ENCODE measurements at regions not wholly inside any gene's neighbourhood (a gene's known extent, or its start where the extent isn't known, plus 50 kb on each side); places are given as distances from the start of the nearest gene placed in this dataset.

- peak overlapping the region; percentile 96; the same call in 1 of the 2 replicates for H3K27ac ChIP-seq
- TF ChIP-seq CTCF (conservative IDR thresholded peaks at IDR 0.05) = no peak
Observed at GRCh38 chr9:113652355-113653152, 189.0 kb downstream of the RGS3 start.

GRCh38 chr9:113653746-113654604, 190.4 kb downstream of the RGS3 start:
- no peak overlapping the region for H3K27ac ChIP-seq
- no peak for TF ChIP-seq CTCF (conservative IDR thresholded peaks at IDR 0.05)

GRCh38 chr9:113654605-113655428, 191.3 kb downstream of the RGS3 start:
- H3K27ac ChIP-seq = peak overlapping the region; percentile 19; the same call in 1 of the 2 replicates
- no peak for TF ChIP-seq CTCF (conservative IDR thresholded peaks at IDR 0.05)

- TF ChIP-seq CTCF (conservative IDR thresholded peaks at IDR 0.05) = no peak
- no peak overlapping the region for H3K27ac ChIP-seq
Observed at GRCh38 chr9:113656771-113657670, 193.5 kb downstream of the RGS3 start.

- TF ChIP-seq CTCF (conservative IDR thresholded peaks at IDR 0.05) = peak; percentile 99
- H3K27ac ChIP-seq = no peak overlapping the region
Observed at GRCh38 chr9:113657765-113658544, 194.4 kb downstream of the RGS3 start.

GRCh38 chr9:113658545-113658895, 195.0 kb downstream of the RGS3 start:
- TF ChIP-seq CTCF (conservative IDR thresholded peaks at IDR 0.05) = no peak
- no peak overlapping the region for H3K27ac ChIP-seq
